IMR-90 (cell line): ENCODE measurements at regions not wholly inside any gene's neighbourhood (a gene's known extent, or its start where the extent isn't known, plus 50 kb on each side); places are given as distances from the start of the nearest gene placed in this dataset.

Experiments used
- POLR2A ChIP-seq: IDR thresholded peaks from 2 replicates; pipeline ENCODE4 v1.6.1; 2012; ENCODE audit warnings: mild to moderate bottlenecking, low read depth, low read length
- TF ChIP-seq, protein P1 (sequence below): conservative IDR thresholded peaks from 2 replicates; pipeline ENCODE4 v1.5.1; 2012; ENCODE audit warnings: mild to moderate bottlenecking, low read depth, low read length, improper control_type of control experiment

DNA sequence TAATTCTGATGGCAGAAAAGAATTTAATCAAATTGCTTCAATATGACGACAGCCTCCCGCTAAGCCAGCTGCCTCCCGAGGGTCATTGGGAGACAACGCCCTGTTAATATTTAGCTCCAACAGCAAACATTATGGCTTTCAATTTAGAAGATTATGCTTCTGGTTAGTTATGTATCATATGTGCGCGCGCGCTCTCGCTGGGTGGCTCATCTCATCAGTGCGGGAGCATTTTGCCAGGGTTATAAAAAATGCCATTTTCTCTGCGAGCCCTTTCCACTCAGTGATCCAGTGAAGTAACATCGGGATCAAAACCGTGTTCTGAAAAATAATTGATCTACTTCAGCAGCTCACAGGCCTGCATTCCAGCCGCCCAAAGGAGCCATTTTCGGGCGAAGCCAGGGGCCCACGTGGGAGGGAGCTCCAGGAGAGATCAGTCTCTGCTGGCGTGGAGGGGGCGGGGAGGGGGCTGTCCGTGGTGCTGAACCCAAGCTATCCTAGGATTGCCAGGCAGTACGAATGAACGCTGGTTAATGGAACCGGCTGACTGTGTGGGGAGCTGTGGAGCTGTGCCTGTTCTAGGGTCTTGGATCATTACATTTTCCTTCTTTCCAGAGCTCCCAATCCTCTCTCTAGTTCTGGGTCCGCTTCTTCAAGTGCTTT, 219.1 kb upstream of the ZC3H12A start:
- no peak for TF ChIP-seq POLR2A
- TF ChIP-seq, protein P1, sequence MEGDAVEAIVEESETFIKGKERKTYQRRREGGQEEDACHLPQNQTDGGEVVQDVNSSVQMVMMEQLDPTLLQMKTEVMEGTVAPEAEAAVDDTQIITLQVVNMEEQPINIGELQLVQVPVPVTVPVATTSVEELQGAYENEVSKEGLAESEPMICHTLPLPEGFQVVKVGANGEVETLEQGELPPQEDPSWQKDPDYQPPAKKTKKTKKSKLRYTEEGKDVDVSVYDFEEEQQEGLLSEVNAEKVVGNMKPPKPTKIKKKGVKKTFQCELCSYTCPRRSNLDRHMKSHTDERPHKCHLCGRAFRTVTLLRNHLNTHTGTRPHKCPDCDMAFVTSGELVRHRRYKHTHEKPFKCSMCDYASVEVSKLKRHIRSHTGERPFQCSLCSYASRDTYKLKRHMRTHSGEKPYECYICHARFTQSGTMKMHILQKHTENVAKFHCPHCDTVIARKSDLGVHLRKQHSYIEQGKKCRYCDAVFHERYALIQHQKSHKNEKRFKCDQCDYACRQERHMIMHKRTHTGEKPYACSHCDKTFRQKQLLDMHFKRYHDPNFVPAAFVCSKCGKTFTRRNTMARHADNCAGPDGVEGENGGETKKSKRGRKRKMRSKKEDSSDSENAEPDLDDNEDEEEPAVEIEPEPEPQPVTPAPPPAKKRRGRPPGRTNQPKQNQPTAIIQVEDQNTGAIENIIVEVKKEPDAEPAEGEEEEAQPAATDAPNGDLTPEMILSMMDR, result no peak
